ENCODE measurements at regions not wholly inside any gene's neighbourhood (a gene's known extent, or its start where the extent isn't known, plus 50 kb on each side); places are given as distances from the start of the nearest gene placed in this dataset.

DNA sequence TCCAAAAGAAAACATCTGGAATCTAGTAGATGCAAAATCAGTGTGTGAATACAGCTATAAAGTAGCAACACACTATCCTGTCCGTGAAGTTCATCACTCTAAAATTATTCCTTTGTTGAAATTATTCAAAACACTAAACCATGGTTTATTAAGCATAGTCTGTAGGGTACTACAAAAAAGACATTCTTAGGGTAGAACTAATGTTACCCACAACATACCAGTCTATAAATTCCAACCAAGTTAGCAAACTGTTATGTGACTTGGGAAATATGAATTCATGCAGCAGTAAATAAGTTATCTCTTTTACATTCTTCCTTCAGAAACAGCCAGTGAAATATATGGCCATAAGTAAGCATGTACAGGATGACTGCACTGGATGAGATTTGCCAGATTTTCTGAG is 580.3 kb upstream of the ADGRB3 start:
- no peak overlapping the region for H3K4me3 ChIP-seq (ENCODE audit: control insufficient read depth, low read depth, low read length)
- DNase-seq (ENCODE audit: low read depth): peak; percentile 2
- TF ChIP-seq CTCF (conservative IDR thresholded peaks at IDR 0.05; ENCODE audit: control insufficient read depth, insufficient read depth, low read depth, low read length): no peak

- H3K4me3 ChIP-seq (ENCODE audit: control insufficient read depth, low read depth, low read length): no peak overlapping the region
- no peak for TF ChIP-seq CTCF (conservative IDR thresholded peaks at IDR 0.05; ENCODE audit: control insufficient read depth, insufficient read depth, low read depth, low read length)
- DNase-seq (ENCODE audit: low read depth): no peak
Measured at GRCh38 chr6:68053805-68054373, 581.2 kb upstream of the ADGRB3 start.

- no peak for TF ChIP-seq CTCF (conservative IDR thresholded peaks at IDR 0.05; ENCODE audit: control insufficient read depth, insufficient read depth, low read depth, low read length)
- H3K4me3 ChIP-seq (ENCODE audit: control insufficient read depth, low read depth, low read length): no peak overlapping the region
- DNase-seq (ENCODE audit: low read depth): no peak
Measured at GRCh38 chr6:68052234-68052633, 582.8 kb upstream of the ADGRB3 start.

DNA sequence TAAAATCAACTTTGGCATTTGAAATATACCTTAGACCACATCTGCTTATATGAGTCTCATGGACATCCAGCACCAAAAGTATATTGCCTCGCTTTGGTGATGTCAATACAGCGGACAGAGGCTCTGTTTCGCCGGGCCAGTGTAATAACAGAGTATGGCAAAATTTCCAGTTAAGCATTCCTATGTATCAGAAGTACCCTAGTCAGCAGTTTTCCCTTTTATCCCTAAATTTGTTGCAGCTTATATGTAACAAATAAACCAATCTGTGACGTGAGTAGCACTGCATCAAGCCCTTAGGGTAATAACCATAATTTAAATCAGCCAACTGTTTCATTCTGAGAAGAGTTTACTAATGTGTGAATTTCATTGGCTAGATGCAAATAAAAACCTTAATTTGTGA is 585.5 kb upstream of the ADGRB3 start:
- no peak for DNase-seq (ENCODE audit: low read depth)
- TF ChIP-seq CTCF (conservative IDR thresholded peaks at IDR 0.05; ENCODE audit: control insufficient read depth, insufficient read depth, low read depth, low read length): no peak
- H3K4me3 ChIP-seq (ENCODE audit: control insufficient read depth, low read depth, low read length): no peak overlapping the region

- no peak overlapping the region for H3K4me3 ChIP-seq (ENCODE audit: control insufficient read depth, low read depth, low read length)
- no peak for DNase-seq (ENCODE audit: low read depth)
- no peak for TF ChIP-seq CTCF (conservative IDR thresholded peaks at IDR 0.05; ENCODE audit: control insufficient read depth, insufficient read depth, low read depth, low read length)
Measured at GRCh38 chr6:68046756-68047155, 588.3 kb upstream of the ADGRB3 start.

- no peak for TF ChIP-seq CTCF (conservative IDR thresholded peaks at IDR 0.05; ENCODE audit: control insufficient read depth, insufficient read depth, low read depth, low read length)
- DNase-seq (ENCODE audit: low read depth): no peak
- H3K4me3 ChIP-seq (ENCODE audit: control insufficient read depth, low read depth, low read length): no peak overlapping the region
Measured at GRCh38 chr6:68046302-68046701, 588.8 kb upstream of the ADGRB3 start.

- no peak for TF ChIP-seq CTCF (conservative IDR thresholded peaks at IDR 0.05; ENCODE audit: control insufficient read depth, insufficient read depth, low read depth, low read length)
- DNase-seq (ENCODE audit: low read depth): no peak
Measured at GRCh38 chr6:68045193-68045592, 589.9 kb upstream of the ADGRB3 start.

More at GRCh38 chr6:68045193-68045592, 589.9 kb upstream of the ADGRB3 start:
- no peak overlapping the region for H3K4me3 ChIP-seq (ENCODE audit: control insufficient read depth, low read depth, low read length)
